Liver (tissue), 3 donors: ENCODE measurements at regions not wholly inside any gene's neighbourhood (a gene's known extent, or its start where the extent isn't known, plus 50 kb on each side); places are given as distances from the start of the nearest gene placed in this dataset.

Experiments used
- ATF3 ChIP-seq: IDR thresholded peaks from 2 replicates; pipeline ENCODE4 v1.6.1; 2016; ENCODE audit warnings: antibody characterized with exemption
- CTCF ChIP-seq: fragments of 150-350 bp; IDR thresholded peaks from 2 replicates; pipeline ENCODE4 v1.5.1; 2017; ENCODE audit warnings: improper control_type of control experiment, low read depth, low read length; ENCODE audit not compliant: missing input control
- GABPA ChIP-seq, 2 donors: IDR thresholded peaks in 1 of 2; conservative IDR thresholded peaks in 1 of 2; 2 replicates each; pipeline ENCODE4 v1.6.1; 2016; ENCODE audit warnings: antibody characterized with exemption in 2 of 2, mild to moderate bottlenecking in 1 of 2, moderate library complexity in 1 of 2
- HNF4A ChIP-seq, 2 donors: conservative IDR thresholded peaks; 2 replicates each; pipeline ENCODE4 v1.6.1; 2016; ENCODE audit warnings: antibody characterized with exemption in 2 of 2, mild to moderate bottlenecking in 2 of 2
- RAD21 ChIP-seq, 2 donors: IDR thresholded peaks; 2 replicates each; pipeline ENCODE4 v1.6.1; 2016; ENCODE audit warnings: antibody characterized with exemption in 2 of 2, mild to moderate bottlenecking in 2 of 2
- REST ChIP-seq: IDR thresholded peaks from 2 replicates; pipeline ENCODE4 v1.6.1; 2016; ENCODE audit warnings: antibody characterized with exemption, mild to moderate bottlenecking
- SP1 ChIP-seq: IDR thresholded peaks from 2 replicates; pipeline ENCODE4 v1.6.1; 2018; ENCODE audit warnings: antibody characterized with exemption, mild to moderate bottlenecking
- TAF1 ChIP-seq: conservative IDR thresholded peaks from 2 replicates; pipeline ENCODE4 v1.6.1; 2016; ENCODE audit warnings: antibody characterized with exemption, mild to moderate bottlenecking
- YY1 ChIP-seq: IDR thresholded peaks from 2 replicates; pipeline ENCODE4 v1.6.1; 2016; ENCODE audit warnings: antibody characterized with exemption, mild to moderate bottlenecking
- TF ChIP-seq, protein P1 (sequence below): IDR thresholded peaks from 2 replicates; pipeline ENCODE4 v1.6.1; 2016; ENCODE audit warnings: antibody characterized with exemption
- donor health status: healthy.
- donor health status: healthy.

DNA sequence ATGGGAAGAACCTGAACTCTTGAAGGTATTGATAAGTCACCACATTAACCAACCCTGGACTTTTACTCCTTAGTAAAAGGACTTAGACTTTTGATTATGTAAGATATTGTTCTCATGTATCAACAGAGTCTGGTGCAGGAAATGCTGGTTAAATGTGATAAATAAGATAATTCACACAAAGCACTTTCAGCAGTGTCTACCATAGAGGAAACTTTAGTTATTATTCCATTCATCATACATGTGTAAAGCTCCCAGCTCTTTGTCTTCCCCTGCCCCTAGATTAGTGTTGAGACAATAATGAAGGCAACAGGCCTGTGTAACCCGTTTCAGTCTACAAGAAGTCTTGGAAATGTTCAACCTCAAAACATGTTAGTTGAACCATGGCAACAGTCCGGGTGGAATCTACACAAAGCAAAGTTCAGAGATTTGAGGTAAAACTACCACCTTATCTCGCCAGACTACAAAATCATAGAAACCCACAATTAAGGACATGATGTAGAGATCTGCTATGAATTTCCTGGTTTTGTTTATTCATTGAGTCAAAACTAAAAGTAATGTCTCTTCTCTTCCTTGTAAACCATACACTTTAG, 109.9 kb upstream of the ADO start:
- TF ChIP-seq, protein P1, sequence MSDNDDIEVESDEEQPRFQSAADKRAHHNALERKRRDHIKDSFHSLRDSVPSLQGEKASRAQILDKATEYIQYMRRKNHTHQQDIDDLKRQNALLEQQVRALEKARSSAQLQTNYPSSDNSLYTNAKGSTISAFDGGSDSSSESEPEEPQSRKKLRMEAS = no peak
- no peak for TF ChIP-seq RAD21 (IDR thresholded peaks at IDR 0.05)
- no peak for TF ChIP-seq CTCF
- no peak for TF ChIP-seq ATF3
- TF ChIP-seq GABPA (IDR thresholded peaks at IDR 0.05 in 1 of 2, conservative IDR thresholded peaks at IDR 0.05 in 1 of 2) = no peak
- no peak for TF ChIP-seq REST
- TF ChIP-seq TAF1 = no peak
- TF ChIP-seq SP1 = no peak
- TF ChIP-seq YY1 = no peak
- no peak for TF ChIP-seq HNF4A (conservative IDR thresholded peaks at IDR 0.05)
